Panc1 (cell line): ENCODE measurements at regions not wholly inside any gene's neighbourhood (a gene's known extent, or its start where the extent isn't known, plus 50 kb on each side); places are given as distances from the start of the nearest gene placed in this dataset.

Source experiments
- ATAC-seq: fragments of 200-7000 bp; cut with Tn5 transposase; 2 replicates; pipeline ENCODE4 v1.9.1; 2020; ENCODE audit warnings: mild to moderate bottlenecking, moderate library complexity
- BruUV-seq: library from RNA; stranded (reverse); fragments of 400-500 nt; replicated peaks from 2 replicates; lab custom pipeline; 2021; lab: Mats Ljungman, UMichigan
- CTCF ChIA-PET: fragments of 300-600 bp; sonication (Branson Sonifier 250); formaldehyde crosslinking; loops from one replicate; lab custom pipeline; 2022; ENCODE audit warnings: antibody characterized with exemption; lab: Charles Lee
- POLR2A ChIA-PET: fragments of 300-600 bp; sonication (Branson Sonifier 250); formaldehyde crosslinking; loops from one replicate; lab custom pipeline; 2022; ENCODE audit warnings: antibody characterized with exemption; lab: Charles Lee
- DNase-seq: peaks from one replicate; pipeline ENCODE4 v3.0.0-alpha.2; 2010; ENCODE audit warnings: low read depth, low spot score
- H3K27ac ChIP-seq: 2 replicates; pipeline ENCODE4 v1.5.1; 2011; ENCODE audit warnings: mild to moderate bottlenecking, low read length, inconsistent platforms
- H3K27me3 ChIP-seq: fragments of 200-500 bp; sonication (Bioruptor generic); 2 replicates; pipeline ENCODE4 v1.6.0; 2014; ENCODE audit warnings: low read length, inconsistent platforms; ENCODE audit not compliant: control insufficient read depth, insufficient read depth
- H3K36me3 ChIP-seq: fragments of 200-500 bp; sonication (Bioruptor generic); 2 replicates; pipeline ENCODE4 v1.5.1; 2014; ENCODE audit warnings: inconsistent platforms, mild to moderate bottlenecking, low read length, moderate library complexity; ENCODE audit not compliant: control insufficient read depth, insufficient read depth
- H3K4me1 ChIP-seq: 2 replicates; pipeline ENCODE4 v1.5.1; 2011; ENCODE audit warnings: inconsistent platforms, mild to moderate bottlenecking, low read length, moderate library complexity; ENCODE audit not compliant: control insufficient read depth, insufficient read depth
- H3K4me3 ChIP-seq, 2 experiments: 2 replicates each; pipeline ENCODE4 v1.5.1; 2011 to 2012; ENCODE audit warnings: low read depth in 2 of 2, low read length in 2 of 2, mild to moderate bottlenecking in 2 of 2, inconsistent platforms in 1 of 2, moderate library complexity in 1 of 2
- H3K9me3 ChIP-seq: fragments of 200-500 bp; sonication (Bioruptor generic); 2 replicates; pipeline ENCODE4 v1.5.1; 2014; ENCODE audit warnings: low read depth, mild to moderate bottlenecking, inconsistent platforms, low read length, moderate library complexity; ENCODE audit not compliant: control insufficient read depth, insufficient read depth
- POLR2AphosphoS5 ChIP-seq: IDR thresholded peaks from 2 replicates; pipeline ENCODE4 v1.6.1; 2012; ENCODE audit warnings: mild to moderate bottlenecking, low read depth, low read length, moderate library complexity
- REST ChIP-seq, 2 experiments: IDR thresholded peaks; 2 replicates each; pipeline ENCODE4 v1.6.1; 2011 to 2012; ENCODE audit warnings: low read depth in 2 of 2, control low read depth in 1 of 2, low read length in 1 of 2, mild to moderate bottlenecking in 1 of 2, moderate library complexity in 1 of 2; ENCODE audit not compliant: insufficient read depth in 1 of 2
- SIN3A ChIP-seq: IDR thresholded peaks from 2 replicates; pipeline ENCODE4 v1.6.1; 2012; ENCODE audit warnings: low read depth, mild to moderate bottlenecking, low read length, moderate library complexity, borderline replicate concordance; ENCODE audit not compliant: insufficient read depth
- TCF7L2 ChIP-seq: IDR thresholded peaks from 2 replicates; pipeline ENCODE4 v1.6.1; 2011; ENCODE audit warnings: mild to moderate bottlenecking, low read depth, low read length, inconsistent platforms
- in situ Hi-C: cut with HindIII; loops from 2 replicates; pipeline ENCODE4 v1.10.0; 2016; ENCODE audit warnings: low sequenced_read_pairs, low pct_unique_long_range_greater_than_20kb
- intact Hi-C: fragments of 100-400 bp; cut with micrococcal nuclease; formaldehyde crosslinking; loops from one replicate; pipeline ENCODE4 v1.10.0; 2022; ENCODE audit not compliant: unreplicated experiment
- TF ChIP-seq, protein P1 (sequence below): fragments of 450-650 bp; IDR thresholded peaks from 2 replicates; pipeline ENCODE4 v1.5.1; 2017; ENCODE audit warnings: mild to moderate bottlenecking

GRCh38 chrX:39725114-39725513, 372.6 kb downstream of the BCOR start:
- H3K27ac ChIP-seq: no peak overlapping the region
- H3K36me3 ChIP-seq: no peaks in the 10 kb centered on the region
- H3K4me1 ChIP-seq: no peaks in the 10 kb centered on the region; the same call in none of the 2 replicates
- ATAC-seq (no peak), DNase-seq (no peak)
- intact Hi-C loops: no loop called here
- H3K27me3 ChIP-seq: no peaks in the 10 kb centered on the region
- in situ Hi-C loops: no loop called here
- no peak overlapping the region for H3K4me3 ChIP-seq
- TF ChIP-seq REST (IDR thresholded peaks at IDR 0.05; ENCODE audit: insufficient read depth in 1 of 2, low read depth in 2 of 2, low read length in 1 of 2): no peak
- TF ChIP-seq SIN3A: no peak
- TF ChIP-seq TCF7L2: no peak
- no peak for TF ChIP-seq POLR2AphosphoS5
- TF ChIP-seq, protein P1, sequence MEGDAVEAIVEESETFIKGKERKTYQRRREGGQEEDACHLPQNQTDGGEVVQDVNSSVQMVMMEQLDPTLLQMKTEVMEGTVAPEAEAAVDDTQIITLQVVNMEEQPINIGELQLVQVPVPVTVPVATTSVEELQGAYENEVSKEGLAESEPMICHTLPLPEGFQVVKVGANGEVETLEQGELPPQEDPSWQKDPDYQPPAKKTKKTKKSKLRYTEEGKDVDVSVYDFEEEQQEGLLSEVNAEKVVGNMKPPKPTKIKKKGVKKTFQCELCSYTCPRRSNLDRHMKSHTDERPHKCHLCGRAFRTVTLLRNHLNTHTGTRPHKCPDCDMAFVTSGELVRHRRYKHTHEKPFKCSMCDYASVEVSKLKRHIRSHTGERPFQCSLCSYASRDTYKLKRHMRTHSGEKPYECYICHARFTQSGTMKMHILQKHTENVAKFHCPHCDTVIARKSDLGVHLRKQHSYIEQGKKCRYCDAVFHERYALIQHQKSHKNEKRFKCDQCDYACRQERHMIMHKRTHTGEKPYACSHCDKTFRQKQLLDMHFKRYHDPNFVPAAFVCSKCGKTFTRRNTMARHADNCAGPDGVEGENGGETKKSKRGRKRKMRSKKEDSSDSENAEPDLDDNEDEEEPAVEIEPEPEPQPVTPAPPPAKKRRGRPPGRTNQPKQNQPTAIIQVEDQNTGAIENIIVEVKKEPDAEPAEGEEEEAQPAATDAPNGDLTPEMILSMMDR: no peak
- BruUV-seq: no TSS peak
- ChIA-PET POLR2A (no interaction called here), CTCF (no interaction called here)
- no peaks in the 10 kb centered on the region for H3K9me3 ChIP-seq

- TF ChIP-seq POLR2AphosphoS5 (no peak), REST (IDR thresholded peaks at IDR 0.05; ENCODE audit: insufficient read depth in 1 of 2, low read depth in 2 of 2, low read length in 1 of 2) (no peak), SIN3A (no peak), TCF7L2 (no peak)
- TF ChIP-seq, protein P1: no peak
- ATAC-seq (no peak), DNase-seq (no peak)
- H3K36me3 ChIP-seq: no peaks in the 10 kb centered on the region
- intact Hi-C loops (no loop called here), in situ Hi-C loops (no loop called here)
- no peaks in the 10 kb centered on the region for H3K9me3 ChIP-seq
- H3K4me3 ChIP-seq: no peak overlapping the region
- no peak overlapping the region for H3K27ac ChIP-seq
- CTCF ChIA-PET: no interaction called here
- peaks cover under 1% of the 10 kb centered on the region for H3K4me1 ChIP-seq
- POLR2A ChIA-PET: no interaction called here
- H3K27me3 ChIP-seq: no peaks in the 10 kb centered on the region
- no TSS peak for BruUV-seq
Measured at GRCh38 chrX:39725928-39726619, 371.7 kb downstream of the BCOR start.
